ENCODE measurements at regions not wholly inside any gene's neighbourhood (a gene's known extent, or its start where the extent isn't known, plus 50 kb on each side); places are given as distances from the start of the nearest gene placed in this dataset.

DNA sequence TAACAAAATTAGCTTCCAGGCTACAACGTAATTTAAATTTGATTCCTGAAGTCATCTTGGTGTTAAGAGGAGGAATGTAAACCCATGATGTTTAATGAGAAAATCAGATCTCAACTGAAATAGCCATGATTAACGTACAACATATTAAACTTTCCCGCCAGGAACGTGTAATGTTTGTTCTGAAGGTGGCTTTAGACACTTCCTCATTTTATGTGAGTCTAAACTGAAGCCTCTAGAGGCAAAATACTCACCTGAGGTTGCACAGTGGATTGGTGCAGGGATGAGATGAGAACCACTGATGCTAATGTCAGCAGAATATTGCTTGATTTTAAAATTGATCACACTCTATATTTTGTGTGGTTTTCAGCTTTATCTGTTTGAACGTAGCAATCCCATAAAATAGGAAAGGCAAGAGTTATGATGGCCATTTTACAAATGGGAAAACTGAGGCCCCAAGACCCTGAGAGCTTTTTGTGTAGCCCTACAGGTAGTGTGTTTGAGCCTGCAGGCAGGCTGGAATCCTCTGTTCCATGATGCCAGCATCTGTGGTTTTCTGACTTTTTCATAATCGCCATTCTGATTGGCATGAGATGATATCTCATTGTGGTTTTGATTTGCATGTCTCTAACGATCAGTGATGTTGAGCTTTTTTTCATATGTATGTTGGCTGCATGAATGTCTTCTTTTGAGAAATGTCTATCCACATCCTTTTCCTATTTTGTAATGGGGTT lies 243.7 kb upstream of the BMPER start:
- no peak overlapping the region for H3K9ac ChIP-seq
- no peaks in the 10 kb centered on the region for H3K27me3 ChIP-seq (ENCODE audit: control insufficient read depth, insufficient read depth, low read length)
- no peak overlapping the region for H2AFZ ChIP-seq
- no peak overlapping the region for H3K27ac ChIP-seq
- H3K36me3 ChIP-seq (ENCODE audit: control insufficient read depth, insufficient read depth, low read length) = no peaks in the 10 kb centered on the region
- TF ChIP-seq, protein P1, sequence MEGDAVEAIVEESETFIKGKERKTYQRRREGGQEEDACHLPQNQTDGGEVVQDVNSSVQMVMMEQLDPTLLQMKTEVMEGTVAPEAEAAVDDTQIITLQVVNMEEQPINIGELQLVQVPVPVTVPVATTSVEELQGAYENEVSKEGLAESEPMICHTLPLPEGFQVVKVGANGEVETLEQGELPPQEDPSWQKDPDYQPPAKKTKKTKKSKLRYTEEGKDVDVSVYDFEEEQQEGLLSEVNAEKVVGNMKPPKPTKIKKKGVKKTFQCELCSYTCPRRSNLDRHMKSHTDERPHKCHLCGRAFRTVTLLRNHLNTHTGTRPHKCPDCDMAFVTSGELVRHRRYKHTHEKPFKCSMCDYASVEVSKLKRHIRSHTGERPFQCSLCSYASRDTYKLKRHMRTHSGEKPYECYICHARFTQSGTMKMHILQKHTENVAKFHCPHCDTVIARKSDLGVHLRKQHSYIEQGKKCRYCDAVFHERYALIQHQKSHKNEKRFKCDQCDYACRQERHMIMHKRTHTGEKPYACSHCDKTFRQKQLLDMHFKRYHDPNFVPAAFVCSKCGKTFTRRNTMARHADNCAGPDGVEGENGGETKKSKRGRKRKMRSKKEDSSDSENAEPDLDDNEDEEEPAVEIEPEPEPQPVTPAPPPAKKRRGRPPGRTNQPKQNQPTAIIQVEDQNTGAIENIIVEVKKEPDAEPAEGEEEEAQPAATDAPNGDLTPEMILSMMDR (IDR thresholded peaks at IDR 0.05) = no peak
- no peaks in the 10 kb centered on the region for H3K79me2 ChIP-seq
- no peaks in the 10 kb centered on the region for H3K9me3 ChIP-seq (ENCODE audit: control insufficient read depth, low read length)
- H3K4me3 ChIP-seq (ENCODE audit: low read depth, low read length) = no peak overlapping the region
- no peak overlapping the region for H3K4me2 ChIP-seq (ENCODE audit: low read length)
- H3K4me1 ChIP-seq = no peaks in the 10 kb centered on the region

DNA sequence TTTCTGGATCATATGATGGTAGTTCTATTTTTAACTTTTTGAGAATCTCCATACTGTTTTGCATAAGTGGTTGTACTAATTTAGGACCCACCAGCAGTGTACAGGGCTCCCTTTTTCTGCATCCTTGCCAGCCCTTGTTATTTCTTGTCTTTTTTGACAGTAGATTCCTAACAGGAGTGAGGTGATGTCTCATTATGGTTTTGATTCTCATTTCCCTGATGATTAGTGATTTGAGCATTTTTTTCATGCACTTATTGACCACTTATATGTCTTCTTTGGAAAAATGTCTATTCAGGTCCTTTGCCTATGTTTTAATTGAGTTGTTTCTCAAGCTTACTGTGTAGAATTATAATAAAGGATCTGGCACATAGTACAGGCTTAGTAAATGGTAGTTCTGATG lies 238.8 kb upstream of the BMPER start:
- Histone ChIP-seq H3K27ac (no peak overlapping the region), H3K9me3 (ENCODE audit: control insufficient read depth, low read length) (no peaks in the 10 kb centered on the region), H3K79me2 (no peaks in the 10 kb centered on the region), H3K4me2 (ENCODE audit: low read length) (no peak overlapping the region), H3K4me1 (no peaks in the 10 kb centered on the region), H2AFZ (no peak overlapping the region), H3K27me3 (ENCODE audit: control insufficient read depth, insufficient read depth, low read length) (no peaks in the 10 kb centered on the region), H3K9ac (no peak overlapping the region), H3K4me3 (ENCODE audit: low read depth, low read length) (no peak overlapping the region), H3K36me3 (ENCODE audit: control insufficient read depth, insufficient read depth, low read length) (no peaks in the 10 kb centered on the region)
- TF ChIP-seq, protein P1 (IDR thresholded peaks at IDR 0.05) = no peak

DNA sequence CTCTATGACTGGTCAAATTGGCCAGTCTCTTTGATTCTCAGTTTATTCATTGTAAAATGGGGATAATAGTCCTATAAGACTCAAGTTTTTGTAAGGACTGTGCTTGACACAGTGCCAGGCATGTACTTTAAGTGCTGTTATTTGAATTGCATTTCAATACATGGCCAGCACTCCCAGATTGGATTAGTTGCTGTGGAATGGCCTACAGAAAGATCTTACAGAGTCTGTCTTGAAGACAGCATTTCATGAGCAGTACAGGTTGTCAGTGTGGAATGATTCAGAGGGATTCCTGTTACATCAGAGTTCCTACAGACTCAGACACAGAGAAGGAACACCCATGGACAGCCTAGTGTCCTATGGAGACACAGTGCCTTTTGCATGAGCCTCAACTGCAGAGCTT lies 238.1 kb upstream of the BMPER start:
- Histone ChIP-seq H2AFZ (no peak overlapping the region), H3K9me3 (ENCODE audit: control insufficient read depth, low read length) (no peaks in the 10 kb centered on the region), H3K27ac (no peak overlapping the region), H3K9ac (no peak overlapping the region), H3K4me3 (ENCODE audit: low read depth, low read length) (no peak overlapping the region), H3K27me3 (ENCODE audit: control insufficient read depth, insufficient read depth, low read length) (no peaks in the 10 kb centered on the region), H3K4me1 (no peaks in the 10 kb centered on the region), H3K4me2 (ENCODE audit: low read length) (no peak overlapping the region), H3K79me2 (no peaks in the 10 kb centered on the region), H3K36me3 (ENCODE audit: control insufficient read depth, insufficient read depth, low read length) (no peaks in the 10 kb centered on the region)
- TF ChIP-seq, protein P1 (IDR thresholded peaks at IDR 0.05) = no peak

DNA sequence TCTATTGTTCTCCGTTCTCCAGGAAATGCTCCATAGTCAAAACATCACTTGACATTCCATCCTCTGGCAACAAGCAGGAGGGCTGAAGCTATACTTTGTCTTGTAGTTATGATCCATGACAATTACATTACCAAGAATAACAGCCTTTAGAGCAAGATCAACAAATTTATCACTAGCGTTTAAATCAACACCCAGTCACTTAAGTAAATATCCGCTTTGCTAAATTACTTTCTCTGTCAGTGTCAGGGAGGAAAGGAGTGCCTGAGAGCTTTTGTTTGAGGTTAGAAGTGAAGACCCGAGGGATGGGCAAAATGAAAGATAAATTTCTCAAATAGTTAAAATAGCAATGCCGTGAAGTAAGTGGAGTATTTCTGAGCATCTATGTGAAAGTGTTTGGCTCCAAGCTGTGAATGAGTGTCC lies 236.1 kb upstream of the BMPER start:
- TF ChIP-seq, protein P1 (IDR thresholded peaks at IDR 0.05) = no peak
- no peak overlapping the region for H3K4me3 ChIP-seq (ENCODE audit: low read depth, low read length)
- H3K4me2 ChIP-seq (ENCODE audit: low read length) = no peak overlapping the region
- no peak overlapping the region for H2AFZ ChIP-seq
- no peaks in the 10 kb centered on the region for H3K4me1 ChIP-seq
- no peaks in the 10 kb centered on the region for H3K36me3 ChIP-seq (ENCODE audit: control insufficient read depth, insufficient read depth, low read length)
- no peak overlapping the region for H3K9ac ChIP-seq
- H3K27me3 ChIP-seq (ENCODE audit: control insufficient read depth, insufficient read depth, low read length) = no peaks in the 10 kb centered on the region
- no peaks in the 10 kb centered on the region for H3K9me3 ChIP-seq (ENCODE audit: control insufficient read depth, low read length)
- H3K79me2 ChIP-seq = no peaks in the 10 kb centered on the region
- H3K27ac ChIP-seq = no peak overlapping the region

Measured in parathyroid adenoma (tissue), 2 donors.